Thyroid gland (tissue), 4 donors: ENCODE measurements at regions not wholly inside any gene's neighbourhood (a gene's known extent, or its start where the extent isn't known, plus 50 kb on each side); places are given as distances from the start of the nearest gene placed in this dataset.
"Not testable (repeated sequence)": the region's sequence is repeated elsewhere in the genome, so short reads cannot be mapped to it uniquely, and the experiment has no call there.

ENCODE experiments used
- CTCF ChIP-seq, 6 experiments: fragments of 200-600 bp in 3 of 6; fragments of 450-650 bp in 3 of 6; sonication (generic) in 3 of 6; IDR thresholded peaks; one replicate each; pipeline ENCODE4 v1.5.1; 2016 to 2019; ENCODE audit warnings: antibody characterized with exemption in 6 of 6, mild to moderate bottlenecking in 2 of 6, inconsistent platforms in 1 of 6, moderate library complexity in 1 of 6
- POLR2A ChIP-seq, 2 donors: fragments of 450-650 bp; IDR thresholded peaks; one replicate each; pipeline ENCODE4 v1.6.1; 2017; ENCODE audit warnings: antibody characterized with exemption in 2 of 2, mild to moderate bottlenecking in 2 of 2, moderate library complexity in 1 of 2

- TF ChIP-seq POLR2A, CTCF (IDR thresholded peaks at IDR 0.05): not testable (repeated sequence)
Measured at GRCh38 chr4:69019538-69020461, 68.2 kb upstream of the UGT2A3 start.
